Urinary bladder (tissue), 3 donors: ENCODE measurements at regions not wholly inside any gene's neighbourhood (a gene's known extent, or its start where the extent isn't known, plus 50 kb on each side); places are given as distances from the start of the nearest gene placed in this dataset.

Source experiments
- DNase-seq: peaks from one replicate; pipeline ENCODE4 v3.0.0-alpha.2; 2015; ENCODE audit errors: extremely low spot score
- H3K27ac ChIP-seq: one replicate; pipeline ENCODE4 v1.5.1; 2013; ENCODE audit warnings: low read depth, mild to moderate bottlenecking, moderate library complexity
- H3K36me3 ChIP-seq: one replicate; pipeline ENCODE4 v1.6.1; 2013; ENCODE audit warnings: mild to moderate bottlenecking, moderate library complexity; ENCODE audit not compliant: insufficient read depth
- H3K4me1 ChIP-seq: one replicate; pipeline ENCODE4 v1.6.1; 2013; ENCODE audit warnings: mild to moderate bottlenecking, moderate library complexity; ENCODE audit not compliant: insufficient read depth
- H3K4me3 ChIP-seq: one replicate; pipeline ENCODE4 v1.5.1; 2013; ENCODE audit warnings: low read depth, low read length
- WGBS: extraction: QIAGEN DNeasy Blood & Tissue Kit; methylation state at CpG from one replicate; pipeline ENCODE4 v1.1.7; 2013; 5-methylcytosine and 5-hydroxymethylcytosine counted together
- donor health status: healthy with polysubstance abuse.
- donor health status: healthy.

GRCh38 chr7:41096917-41097316 is 606.0 kb downstream of the INHBA start:
- Histone ChIP-seq H3K27ac (no peak overlapping the region), H3K36me3 (no peaks in the 10 kb centered on the region), H3K4me1 (no peaks in the 10 kb centered on the region), H3K4me3 (no peak overlapping the region)
- no peak for DNase-seq
- WGBS = 71% methylated on average over 4 of the region's 4 CpGs

- no peaks in the 10 kb centered on the region for H3K36me3 ChIP-seq
- 95% methylated on average over 3 of the region's 3 CpGs for WGBS
- DNase-seq = no peak
- H3K4me1 ChIP-seq = no peaks in the 10 kb centered on the region
- no peak overlapping the region for H3K27ac ChIP-seq
- H3K4me3 ChIP-seq = no peak overlapping the region
Measured at GRCh38 chr7:41093141-41093540, 609.7 kb downstream of the INHBA start.

- Histone ChIP-seq H3K4me3 (no peak overlapping the region), H3K27ac (no peak overlapping the region), H3K36me3 (no peaks in the 10 kb centered on the region), H3K4me1 (no peaks in the 10 kb centered on the region)
- WGBS = 87% methylated on average over 2 of the region's 2 CpGs
- DNase-seq = no peak
Measured at GRCh38 chr7:41085244-41085643, 617.6 kb downstream of the INHBA start.

GRCh38 chr7:41084381-41084780 is 618.5 kb downstream of the INHBA start:
- H3K36me3 ChIP-seq = no peaks in the 10 kb centered on the region
- no peak overlapping the region for H3K4me3 ChIP-seq
- no peaks in the 10 kb centered on the region for H3K4me1 ChIP-seq
- no peak for DNase-seq
- H3K27ac ChIP-seq = no peak overlapping the region
- 83% methylated on average over 2 of the region's 2 CpGs for WGBS

GRCh38 chr7:41069635-41070034 is 633.3 kb downstream of the INHBA start:
- Histone ChIP-seq H3K4me1 (no peaks in the 10 kb centered on the region), H3K27ac (no peak overlapping the region), H3K4me3 (no peak overlapping the region), H3K36me3 (no peaks in the 10 kb centered on the region)
- DNase-seq = no peak
- WGBS = 86% methylated on average over 3 of the region's 3 CpGs

GRCh38 chr7:41067576-41067975 is 635.3 kb downstream of the INHBA start:
- H3K27ac ChIP-seq = no peak overlapping the region
- WGBS = 88% methylated on average over 1 of the region's 1 CpG
- no peaks in the 10 kb centered on the region for H3K4me1 ChIP-seq
- DNase-seq = no peak
- no peak overlapping the region for H3K4me3 ChIP-seq
- H3K36me3 ChIP-seq = no peaks in the 10 kb centered on the region

- DNase-seq = no peak
- WGBS = 98% methylated on average over 4 of the region's 4 CpGs
- no peak overlapping the region for H3K27ac ChIP-seq
- H3K4me1 ChIP-seq = no peaks in the 10 kb centered on the region
- no peak overlapping the region for H3K4me3 ChIP-seq
- no peaks in the 10 kb centered on the region for H3K36me3 ChIP-seq
Measured at GRCh38 chr7:41065663-41066062, 637.2 kb downstream of the INHBA start.

GRCh38 chr7:41063116-41063515 is 639.8 kb downstream of the INHBA start:
- 68% methylated on average over 4 of the region's 4 CpGs for WGBS
- Histone ChIP-seq H3K27ac (no peak overlapping the region), H3K4me3 (no peak overlapping the region), H3K36me3 (no peaks in the 10 kb centered on the region), H3K4me1 (no peaks in the 10 kb centered on the region)
- no peak for DNase-seq

GRCh38 chr7:41060796-41061195 is 642.1 kb downstream of the INHBA start:
- DNase-seq = no peak
- WGBS = 87% methylated on average over 6 of the region's 6 CpGs
- H3K4me3 ChIP-seq = no peak overlapping the region
- no peak overlapping the region for H3K27ac ChIP-seq
- no peaks in the 10 kb centered on the region for H3K4me1 ChIP-seq
- H3K36me3 ChIP-seq = no peaks in the 10 kb centered on the region

GRCh38 chr7:41059796-41060195 is 643.1 kb downstream of the INHBA start:
- no peak overlapping the region for H3K27ac ChIP-seq
- no peaks in the 10 kb centered on the region for H3K4me1 ChIP-seq
- no peaks in the 10 kb centered on the region for H3K36me3 ChIP-seq
- 83% methylated on average over 4 of the region's 4 CpGs for WGBS
- no peak overlapping the region for H3K4me3 ChIP-seq
- DNase-seq = no peak

- WGBS = 98% methylated on average over 4 of the region's 4 CpGs
- H3K4me3 ChIP-seq = no peak overlapping the region
- H3K36me3 ChIP-seq = no peaks in the 10 kb centered on the region
- DNase-seq = no peak
- H3K4me1 ChIP-seq = no peaks in the 10 kb centered on the region
- H3K27ac ChIP-seq = no peak overlapping the region
Measured at GRCh38 chr7:41058986-41059741, 643.7 kb downstream of the INHBA start.

- no peaks in the 10 kb centered on the region for H3K4me1 ChIP-seq
- no peak overlapping the region for H3K4me3 ChIP-seq
- H3K36me3 ChIP-seq = no peaks in the 10 kb centered on the region
- DNase-seq = no peak
- no peak overlapping the region for H3K27ac ChIP-seq
- 86% methylated on average over 11 of the region's 11 CpGs for WGBS
Measured at GRCh38 chr7:41054960-41055661, 647.8 kb downstream of the INHBA start.

- 94% methylated on average over 2 of the region's 2 CpGs for WGBS
- H3K36me3 ChIP-seq = no peaks in the 10 kb centered on the region
- no peak overlapping the region for H3K4me3 ChIP-seq
- DNase-seq = no peak
- no peaks in the 10 kb centered on the region for H3K4me1 ChIP-seq
- no peak overlapping the region for H3K27ac ChIP-seq
Measured at GRCh38 chr7:41053820-41054219, 649.1 kb downstream of the INHBA start.

GRCh38 chr7:41052736-41053135 is 650.2 kb downstream of the INHBA start:
- Histone ChIP-seq H3K27ac (no peak overlapping the region), H3K4me1 (no peaks in the 10 kb centered on the region), H3K36me3 (no peaks in the 10 kb centered on the region), H3K4me3 (no peak overlapping the region)
- no peak for DNase-seq
- 80% methylated on average over 6 of the region's 6 CpGs for WGBS
